HEK293 (cell line): ENCODE measurements at regions not wholly inside any gene's neighbourhood (a gene's known extent, or its start where the extent isn't known, plus 50 kb on each side); places are given as distances from the start of the nearest gene placed in this dataset.

ENCODE experiments used
- REST ChIP-seq: fragments of 450-650 bp; formaldehyde crosslinking; IDR thresholded peaks from 2 replicates; pipeline ENCODE4 v1.5.1; 2016; ENCODE audit warnings: missing biosample characterization, missing genetic modification characterization
- ZNF146 ChIP-seq: fragments of 450-650 bp; formaldehyde crosslinking; IDR thresholded peaks from 2 replicates; pipeline ENCODE4 v1.5.1; 2016; ENCODE audit warnings: missing biosample characterization, missing genetic modification characterization
- ZNF214 ChIP-seq: fragments of 450-650 bp; formaldehyde crosslinking; IDR thresholded peaks from 2 replicates; pipeline ENCODE4 v1.5.1; 2017; ENCODE audit warnings: missing biosample characterization, mild to moderate bottlenecking, missing genetic modification characterization, borderline replicate concordance
- ZNF274 ChIP-seq, 2 experiments: fragments of 200-500 bp in 1 of 2; fragments of 450-650 bp in 1 of 2; sonication (Bioruptor generic) in 1 of 2; formaldehyde crosslinking in 1 of 2; IDR thresholded peaks; 2 replicates each; pipeline versions ENCODE4 v1.5.1 to v1.6.1; 2014 to 2016; ENCODE audit warnings: borderline replicate concordance in 1 of 2, inconsistent platforms in 1 of 2, low read length in 1 of 2, missing biosample characterization in 1 of 2, missing genetic modification characterization in 1 of 2
- ZNF404 ChIP-seq: fragments of 450-650 bp; formaldehyde crosslinking; IDR thresholded peaks from 2 replicates; pipeline ENCODE4 v1.5.1; 2017; ENCODE audit warnings: missing biosample characterization, missing genetic modification characterization
- ZNF76 ChIP-seq: fragments of 450-650 bp; formaldehyde crosslinking; IDR thresholded peaks from 2 replicates; pipeline ENCODE4; 2016; ENCODE audit warnings: low read depth, missing biosample characterization, missing genetic modification characterization, borderline replicate concordance
- TF ChIP-seq, protein P1 (sequence below): fragments of 450-650 bp; formaldehyde crosslinking; IDR thresholded peaks from 2 replicates; pipeline ENCODE4 v1.5.1; 2016; ENCODE audit warnings: missing biosample characterization, missing genetic modification characterization
- TF ChIP-seq, protein P2 (sequence below): fragments of 450-650 bp; formaldehyde crosslinking; IDR thresholded peaks from 2 replicates; pipeline ENCODE4; 2016; ENCODE audit warnings: missing biosample characterization, missing genetic modification characterization
- TF ChIP-seq, protein P3 (sequence below): fragments of 450-650 bp; formaldehyde crosslinking; IDR thresholded peaks from 2 replicates; pipeline ENCODE4 v1.5.1; 2016; ENCODE audit warnings: missing biosample characterization, missing genetic modification characterization

GRCh38 chr4:143763587-143763986 is 63.1 kb upstream of the FREM3 start:
- TF ChIP-seq ZNF76 (tag by site-specific recombination) (no peak), REST (tag by site-specific recombination) (no peak), ZNF404 (tag by site-specific recombination) (no peak), ZNF214 (tag by site-specific recombination) (no peak), ZNF146 (no peak), ZNF274 (IDR thresholded peaks at IDR 0.05; ENCODE audit: low read length) (no peak), ZNF274 (tag by site-specific recombination; IDR thresholded peaks at IDR 0.05; ENCODE audit: borderline replicate concordance) (no peak)
- TF ChIP-seq, protein P1, sequence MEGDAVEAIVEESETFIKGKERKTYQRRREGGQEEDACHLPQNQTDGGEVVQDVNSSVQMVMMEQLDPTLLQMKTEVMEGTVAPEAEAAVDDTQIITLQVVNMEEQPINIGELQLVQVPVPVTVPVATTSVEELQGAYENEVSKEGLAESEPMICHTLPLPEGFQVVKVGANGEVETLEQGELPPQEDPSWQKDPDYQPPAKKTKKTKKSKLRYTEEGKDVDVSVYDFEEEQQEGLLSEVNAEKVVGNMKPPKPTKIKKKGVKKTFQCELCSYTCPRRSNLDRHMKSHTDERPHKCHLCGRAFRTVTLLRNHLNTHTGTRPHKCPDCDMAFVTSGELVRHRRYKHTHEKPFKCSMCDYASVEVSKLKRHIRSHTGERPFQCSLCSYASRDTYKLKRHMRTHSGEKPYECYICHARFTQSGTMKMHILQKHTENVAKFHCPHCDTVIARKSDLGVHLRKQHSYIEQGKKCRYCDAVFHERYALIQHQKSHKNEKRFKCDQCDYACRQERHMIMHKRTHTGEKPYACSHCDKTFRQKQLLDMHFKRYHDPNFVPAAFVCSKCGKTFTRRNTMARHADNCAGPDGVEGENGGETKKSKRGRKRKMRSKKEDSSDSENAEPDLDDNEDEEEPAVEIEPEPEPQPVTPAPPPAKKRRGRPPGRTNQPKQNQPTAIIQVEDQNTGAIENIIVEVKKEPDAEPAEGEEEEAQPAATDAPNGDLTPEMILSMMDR: no peak
- TF ChIP-seq, protein P2, sequence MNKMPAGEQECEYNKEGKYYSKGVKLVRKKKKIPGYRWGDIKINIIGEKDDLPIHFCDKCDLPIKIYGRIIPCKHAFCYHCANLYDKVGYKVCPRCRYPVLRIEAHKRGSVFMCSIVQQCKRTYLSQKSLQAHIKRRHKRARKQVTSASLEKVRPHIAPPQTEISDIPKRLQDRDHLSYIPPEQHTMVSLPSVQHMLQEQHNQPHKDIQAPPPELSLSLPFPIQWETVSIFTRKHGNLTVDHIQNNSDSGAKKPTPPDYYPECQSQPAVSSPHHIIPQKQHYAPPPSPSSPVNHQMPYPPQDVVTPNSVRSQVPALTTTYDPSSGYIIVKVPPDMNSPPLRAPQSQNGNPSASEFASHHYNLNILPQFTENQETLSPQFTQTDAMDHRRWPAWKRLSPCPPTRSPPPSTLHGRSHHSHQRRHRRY (tag by site-specific recombination): no peak
- TF ChIP-seq, protein P3, sequence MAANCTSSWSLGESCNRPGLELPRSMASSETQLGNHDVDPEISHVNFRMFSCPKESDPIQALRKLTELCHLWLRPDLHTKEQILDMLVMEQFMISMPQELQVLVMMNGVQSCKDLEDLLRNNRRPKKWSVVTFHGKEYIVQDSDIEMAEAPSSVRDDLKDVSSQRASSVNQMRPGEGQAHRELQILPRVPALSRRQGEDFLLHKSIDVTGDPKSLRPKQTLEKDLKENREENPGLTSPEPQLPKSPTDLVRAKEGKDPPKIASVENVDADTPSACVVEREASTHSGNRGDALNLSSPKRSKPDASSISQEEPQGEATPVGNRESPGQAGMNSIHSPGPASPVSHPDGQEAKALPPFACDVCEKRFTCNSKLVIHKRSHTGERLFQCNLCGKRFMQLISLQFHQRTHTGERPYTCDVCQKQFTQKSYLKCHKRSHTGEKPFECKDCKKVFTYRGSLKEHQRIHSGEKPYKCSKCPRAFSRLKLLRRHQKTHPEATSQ (tag by site-specific recombination): no peak
